ENCODE measurements at regions not wholly inside any gene's neighbourhood (a gene's known extent, or its start where the extent isn't known, plus 50 kb on each side); places are given as distances from the start of the nearest gene placed in this dataset.

GRCh38 chr6:26312501-26313397 lies 52.2 kb upstream of the BTN3A2 start:
- DNase-seq (ENCODE audit: low spot score): peak; percentile 88

Data from SW480 (cell line).